ENCODE measurements at regions not wholly inside any gene's neighbourhood (a gene's known extent, or its start where the extent isn't known, plus 50 kb on each side); places are given as distances from the start of the nearest gene placed in this dataset.
A peak's percentile ranks its signal among the peaks of the same experiment; 100 is the strongest.
"Not testable (repeated sequence)": the region's sequence is repeated elsewhere in the genome, so short reads cannot be mapped to it uniquely, and the experiment has no call there.

- peak overlapping the region; percentile 90 for H3K27ac ChIP-seq
- TF ChIP-seq CTCF (IDR thresholded peaks at IDR 0.05; ENCODE audit: low read depth, low read length, missing control alignments) = no peak
- no peaks in the 10 kb centered on the region for H3K36me3 ChIP-seq (replicated peaks)
- H3K27me3 ChIP-seq (replicated peaks) = no peaks in the 10 kb centered on the region
- no peak overlapping the region for H3K4me3 ChIP-seq (ENCODE audit: low read depth, low read length)
- in situ Hi-C loops (cut with HindIII; ENCODE audit: low pct_ligation_motif_present, low sequenced_read_pairs) = no loop called here
- no peak for DNase-seq
Measured at GRCh38 chr5:123701511-123702200, 189.7 kb downstream of the CSNK1G3 start.

- H3K27ac ChIP-seq = peak overlapping the region; percentile 90
- DNase-seq = peak; percentile 98
- TF ChIP-seq CTCF (IDR thresholded peaks at IDR 0.05; ENCODE audit: low read depth, low read length, missing control alignments) = no peak
- in situ Hi-C loops (cut with HindIII; ENCODE audit: low pct_ligation_motif_present, low sequenced_read_pairs) = no loop called here
- no peaks in the 10 kb centered on the region for H3K27me3 ChIP-seq (replicated peaks)
- H3K4me3 ChIP-seq (ENCODE audit: low read depth, low read length) = no peak overlapping the region
- no peaks in the 10 kb centered on the region for H3K36me3 ChIP-seq (replicated peaks)
Measured at GRCh38 chr5:123700624-123701287, 188.8 kb downstream of the CSNK1G3 start.

- Histone ChIP-seq H3K4me3 (ENCODE audit: low read depth, low read length) (no peak overlapping the region), H3K27ac (peak overlapping the region; percentile 90), H3K36me3 (replicated peaks) (no peaks in the 10 kb centered on the region), H3K27me3 (replicated peaks) (no peaks in the 10 kb centered on the region)
- in situ Hi-C loops (cut with HindIII; ENCODE audit: low pct_ligation_motif_present, low sequenced_read_pairs) = no loop called here
- DNase-seq = no peak
- no peak for TF ChIP-seq CTCF (IDR thresholded peaks at IDR 0.05; ENCODE audit: low read depth, low read length, missing control alignments)
Measured at GRCh38 chr5:123699571-123699970, 187.6 kb downstream of the CSNK1G3 start.

GRCh38 chr5:123698937-123699336 is 187.0 kb downstream of the CSNK1G3 start:
- in situ Hi-C loops (cut with HindIII; ENCODE audit: low pct_ligation_motif_present, low sequenced_read_pairs); H3K36me3 ChIP-seq (replicated peaks); DNase-seq; H3K4me3 ChIP-seq (ENCODE audit: low read depth, low read length); H3K27me3 ChIP-seq (replicated peaks); H3K27ac ChIP-seq: not testable (repeated sequence)

- Histone ChIP-seq H3K27ac (peak overlapping the region; percentile 7), H3K4me3 (ENCODE audit: low read depth, low read length) (no peak overlapping the region), H3K27me3 (replicated peaks) (no peaks in the 10 kb centered on the region), H3K36me3 (replicated peaks) (no peaks in the 10 kb centered on the region)
- no peak for DNase-seq
- TF ChIP-seq CTCF (IDR thresholded peaks at IDR 0.05; ENCODE audit: low read depth, low read length, missing control alignments) = no peak
- in situ Hi-C loops (cut with HindIII; ENCODE audit: low pct_ligation_motif_present, low sequenced_read_pairs) = no loop called here
Measured at GRCh38 chr5:123696921-123697341, 185.0 kb downstream of the CSNK1G3 start.

GRCh38 chr5:123690821-123691220 is 178.8 kb downstream of the CSNK1G3 start:
- in situ Hi-C loops (cut with HindIII; ENCODE audit: low pct_ligation_motif_present, low sequenced_read_pairs) = no loop called here
- no peak for TF ChIP-seq CTCF (IDR thresholded peaks at IDR 0.05; ENCODE audit: low read depth, low read length, missing control alignments)
- no peak overlapping the region for H3K27ac ChIP-seq
- peak; percentile 81 for DNase-seq
- H3K4me3 ChIP-seq (ENCODE audit: low read depth, low read length) = no peak overlapping the region
- H3K27me3 ChIP-seq (replicated peaks) = no peaks in the 10 kb centered on the region
- H3K36me3 ChIP-seq (replicated peaks) = no peaks in the 10 kb centered on the region
